OCI-LY7 (cell line): ENCODE measurements at regions not wholly inside any gene's neighbourhood (a gene's known extent, or its start where the extent isn't known, plus 50 kb on each side); places are given as distances from the start of the nearest gene placed in this dataset.

Experiments
- BruUV-seq: library from RNA; stranded (reverse); fragments of 400-500 nt; replicated peaks from 2 replicates; lab custom pipeline; 2021; lab: Mats Ljungman, UMichigan
- CTCF ChIA-PET: fragments of 300-600 bp; sonication (Branson Sonifier 250); formaldehyde crosslinking; loops from one replicate; lab custom pipeline; 2022; ENCODE audit warnings: antibody characterized with exemption; ENCODE audit not compliant: unreplicated experiment; lab: Charles Lee
- POLR2A ChIA-PET: fragments of 300-600 bp; sonication (Branson Sonifier 250); formaldehyde crosslinking; loops from one replicate; lab custom pipeline; 2022; ENCODE audit warnings: antibody characterized with exemption; lab: Charles Lee
- DNase-seq: peaks from one replicate; pipeline ENCODE4 v3.0.0-alpha.2; 2015; ENCODE audit warnings: low spot score
- H2AFZ ChIP-seq: fragments of 200-600 bp; sonication (generic), shearing (Covaris generic); 2 replicates; pipeline ENCODE4 v1.6.1; 2014; ENCODE audit warnings: mild to moderate bottlenecking, antibody characterized with exemption, low read length, moderate library complexity
- H3K27ac ChIP-seq: fragments of 200-600 bp; sonication (generic); 2 replicates; pipeline ENCODE4 v1.5.1; 2014; ENCODE audit warnings: mixed run types, low read depth, mild to moderate bottlenecking, moderate library complexity, low read length, inconsistent platforms; ENCODE audit not compliant: poor library complexity, severe bottlenecking
- H3K36me3 ChIP-seq: fragments of 200-600 bp; sonication (generic); 2 replicates; pipeline ENCODE4 v1.6.1; 2014; ENCODE audit warnings: mild to moderate bottlenecking, antibody characterized with exemption, low read length, moderate library complexity, mixed read lengths; ENCODE audit not compliant: insufficient read depth
- H3K4me1 ChIP-seq: fragments of 200-600 bp; sonication (generic); 2 replicates; pipeline ENCODE4 v1.5.1; 2014; ENCODE audit warnings: mild to moderate bottlenecking, low read length; ENCODE audit not compliant: insufficient read depth, poor library complexity, severe bottlenecking
- H3K4me2 ChIP-seq: fragments of 200-600 bp; sonication (generic); 2 replicates; pipeline ENCODE4 v1.6.1; 2014; ENCODE audit warnings: mild to moderate bottlenecking, low read length
- H3K4me3 ChIP-seq: fragments of 200-600 bp; sonication (generic); 2 replicates; pipeline ENCODE4 v1.5.1; 2014; ENCODE audit warnings: mild to moderate bottlenecking, low read depth, low read length; ENCODE audit not compliant: poor library complexity, severe bottlenecking
- H3K79me2 ChIP-seq: fragments of 200-600 bp; sonication (generic); 2 replicates; pipeline ENCODE4 v1.6.1; 2016; ENCODE audit warnings: low read depth, mild to moderate bottlenecking, low read length, moderate library complexity, mixed read lengths; ENCODE audit not compliant: insufficient read depth
- H3K9me2 ChIP-seq: fragments of 200-600 bp; sonication (generic); 2 replicates; pipeline ENCODE4 v1.6.1; 2016; ENCODE audit warnings: mild to moderate bottlenecking, low read length, mixed read lengths; ENCODE audit not compliant: insufficient read depth
- H3K9me3 ChIP-seq: fragments of 200-600 bp; sonication (generic); 2 replicates; pipeline ENCODE4 v1.6.1; 2014; ENCODE audit warnings: mild to moderate bottlenecking, mixed run types, low read length, mixed read lengths
- H4K20me1 ChIP-seq: fragments of 200-600 bp; sonication (generic); 2 replicates; pipeline ENCODE4 v1.6.1; 2014; ENCODE audit warnings: mild to moderate bottlenecking, antibody characterized with exemption, low read length, moderate library complexity, mixed read lengths; ENCODE audit not compliant: insufficient read depth
- EZH2phosphoT487 ChIP-seq: fragments of 200-600 bp; sonication (generic); IDR thresholded peaks from 2 replicates; pipeline ENCODE4 v1.6.1; 2018; ENCODE audit warnings: low read depth, borderline replicate concordance, mild to moderate bottlenecking, mixed run types, antibody characterized with exemption, low read length, moderate library complexity, mixed read lengths
- intact Hi-C: fragments of 100-400 bp; cut with micrococcal nuclease; formaldehyde crosslinking; loops from one replicate; pipeline ENCODE4 v1.10.0; 2022; ENCODE audit not compliant: unreplicated experiment
- TF ChIP-seq, protein P1 (sequence below): fragments of 200-600 bp; sonication (generic); conservative IDR thresholded peaks from 2 replicates; pipeline ENCODE4 v1.5.1; 2014; ENCODE audit warnings: mild to moderate bottlenecking, antibody characterized with exemption, low read length, moderate library complexity, mixed read lengths

DNA sequence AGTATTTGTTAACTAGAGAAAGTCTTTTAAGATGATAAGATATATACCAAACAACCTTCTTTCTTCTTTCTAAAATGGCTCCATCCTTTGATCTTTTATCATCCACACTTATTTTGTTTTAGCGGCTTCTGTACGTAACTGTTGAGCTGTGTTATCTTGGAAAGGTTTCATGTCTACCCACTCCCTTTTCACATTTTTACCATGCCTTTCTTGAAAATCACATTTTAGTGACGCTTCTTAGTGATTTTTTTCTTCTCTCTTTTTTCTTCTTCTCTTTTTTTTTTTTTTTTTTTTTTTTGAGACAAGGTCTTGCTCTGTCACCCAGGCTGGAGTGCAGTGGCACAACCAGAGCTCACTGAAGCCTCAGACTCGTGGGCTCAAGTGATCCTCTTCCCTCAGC, 135.1 kb downstream of the CHIC2 start:
- CTCF ChIA-PET: interaction anchor here (0.6 to 1.0 kb wide), 3 partner anchors 12 to 290 kb away, joined by 3 read pairs; no protein-coding TSS in a partner anchor
- no peak for DNase-seq
- BruUV-seq: no TSS peak

DNA sequence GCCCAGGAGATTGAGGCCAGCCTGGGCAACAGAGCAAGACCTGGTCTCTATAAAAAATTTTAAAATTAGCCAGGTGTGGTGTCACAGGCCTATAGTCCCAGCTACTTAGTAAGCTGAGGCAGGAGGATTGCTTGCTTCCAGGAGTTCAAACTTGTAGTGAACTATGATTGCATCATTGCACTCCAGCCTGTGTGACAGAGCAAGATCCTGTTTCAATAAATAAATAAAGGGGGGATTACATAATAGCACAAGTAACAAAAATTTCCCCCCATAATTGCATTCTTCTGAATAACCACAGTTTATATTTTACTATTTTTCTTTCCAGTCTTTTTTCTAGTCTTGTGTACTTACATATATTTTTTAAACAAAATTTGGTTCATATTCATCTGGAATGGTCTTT, 135.6 kb downstream of the CHIC2 start:
- BruUV-seq: no TSS peak
- ChIA-PET POLR2A (interaction anchor here (0.7 to 1.0 kb wide), 2 partner anchors 9 to 529 kb away, joined by 3 to 4 read pairs; no protein-coding TSS in a partner anchor), CTCF (no interaction called here)
- Histone ChIP-seq H4K20me1 (no peaks in the 10 kb centered on the region), H3K27ac (no peak overlapping the region), H2AFZ (peak overlapping the region; percentile 49), H3K9me2 (no peaks in the 10 kb centered on the region), H3K4me2 (no peak overlapping the region), H3K4me1 (peaks cover 32% of the 10 kb centered on the region), H3K9me3 (no peaks in the 10 kb centered on the region), H3K4me3 (no peak overlapping the region), H3K79me2 (no peaks in the 10 kb centered on the region), H3K36me3 (no peaks in the 10 kb centered on the region)
- intact Hi-C loops: no loop called here
- TF ChIP-seq, protein P1, sequence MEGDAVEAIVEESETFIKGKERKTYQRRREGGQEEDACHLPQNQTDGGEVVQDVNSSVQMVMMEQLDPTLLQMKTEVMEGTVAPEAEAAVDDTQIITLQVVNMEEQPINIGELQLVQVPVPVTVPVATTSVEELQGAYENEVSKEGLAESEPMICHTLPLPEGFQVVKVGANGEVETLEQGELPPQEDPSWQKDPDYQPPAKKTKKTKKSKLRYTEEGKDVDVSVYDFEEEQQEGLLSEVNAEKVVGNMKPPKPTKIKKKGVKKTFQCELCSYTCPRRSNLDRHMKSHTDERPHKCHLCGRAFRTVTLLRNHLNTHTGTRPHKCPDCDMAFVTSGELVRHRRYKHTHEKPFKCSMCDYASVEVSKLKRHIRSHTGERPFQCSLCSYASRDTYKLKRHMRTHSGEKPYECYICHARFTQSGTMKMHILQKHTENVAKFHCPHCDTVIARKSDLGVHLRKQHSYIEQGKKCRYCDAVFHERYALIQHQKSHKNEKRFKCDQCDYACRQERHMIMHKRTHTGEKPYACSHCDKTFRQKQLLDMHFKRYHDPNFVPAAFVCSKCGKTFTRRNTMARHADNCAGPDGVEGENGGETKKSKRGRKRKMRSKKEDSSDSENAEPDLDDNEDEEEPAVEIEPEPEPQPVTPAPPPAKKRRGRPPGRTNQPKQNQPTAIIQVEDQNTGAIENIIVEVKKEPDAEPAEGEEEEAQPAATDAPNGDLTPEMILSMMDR: no peak
- no peak for TF ChIP-seq EZH2phosphoT487
- DNase-seq: no peak

More for the DNA sequence above, 135.1 kb downstream of the CHIC2 start:
- Histone ChIP-seq H3K36me3 (no peaks in the 10 kb centered on the region), H4K20me1 (no peaks in the 10 kb centered on the region), H3K79me2 (no peaks in the 10 kb centered on the region), H3K4me2 (no peak overlapping the region), H2AFZ (peak overlapping the region; percentile 58), H3K4me1 (peaks cover 32% of the 10 kb centered on the region), H3K9me2 (no peaks in the 10 kb centered on the region), H3K9me3 (no peaks in the 10 kb centered on the region), H3K27ac (no peak overlapping the region), H3K4me3 (no peak overlapping the region)
- intact Hi-C loops: no loop called here
- TF ChIP-seq, protein P1: no peak
- no peak for TF ChIP-seq EZH2phosphoT487
- POLR2A ChIA-PET: interaction anchor here (0.7 to 3.1 kb wide), 4 partner anchors 13 to 530 kb away, joined by 3 to 19 read pairs (median 4); no protein-coding TSS in a partner anchor

DNA sequence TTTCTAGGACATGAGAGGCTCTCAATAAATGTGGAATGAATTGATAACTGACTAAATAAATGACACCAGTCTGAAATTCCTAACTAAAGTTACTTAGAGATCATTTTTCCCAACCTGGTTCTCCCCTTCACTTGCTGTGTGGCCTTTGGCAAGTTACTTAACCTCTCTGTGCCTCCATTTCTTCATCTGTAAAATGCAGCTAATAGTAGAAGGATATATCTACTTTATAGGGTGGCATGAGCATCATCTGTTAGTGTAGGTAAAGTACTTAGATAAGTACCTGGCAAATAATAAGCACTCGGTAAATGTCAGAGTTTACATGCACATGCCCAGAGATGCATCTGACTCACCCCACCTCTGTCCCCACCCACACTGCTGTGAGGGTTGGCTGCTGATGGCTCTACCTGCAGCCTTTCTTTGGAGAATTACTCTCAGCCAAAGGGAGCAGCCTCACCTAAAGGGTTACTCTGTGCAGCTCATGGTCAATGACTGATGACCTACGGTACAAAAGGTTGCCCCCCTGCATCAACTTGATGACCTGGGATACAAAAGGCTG, 139.3 kb downstream of the CHIC2 start:
- Histone ChIP-seq H3K9me2 (no peaks in the 10 kb centered on the region), H2AFZ (no peak overlapping the region), H4K20me1 (no peaks in the 10 kb centered on the region), H3K4me3 (no peak overlapping the region), H3K4me2 (no peak overlapping the region), H3K79me2 (no peaks in the 10 kb centered on the region), H3K36me3 (no peaks in the 10 kb centered on the region), H3K9me3 (no peaks in the 10 kb centered on the region), H3K27ac (no peak overlapping the region), H3K4me1 (peaks cover 29% of the 10 kb centered on the region)
- BruUV-seq: no TSS peak
- intact Hi-C loops: no loop called here
- DNase-seq: no peak
- ChIA-PET POLR2A (interaction anchor here (1.2 kb wide), 1 partner anchor 25 kb away, joined by 3 read pairs; no protein-coding TSS in a partner anchor), CTCF (no interaction called here)
- no peak for TF ChIP-seq EZH2phosphoT487
- TF ChIP-seq, protein P1: no peak
